Cardiac muscle cell (in vitro differentiated cells and primary cell): ENCODE measurements at regions not wholly inside any gene's neighbourhood (a gene's known extent, or its start where the extent isn't known, plus 50 kb on each side); places are given as distances from the start of the nearest gene placed in this dataset.
A peak's percentile ranks its signal among the peaks of the same experiment; 100 is the strongest.

Source experiments
- DNase-seq, 2 donors: peaks; one replicate each; pipeline versions ENCODE4 v3.0.0 to v3.0.0-alpha.2; 2010 to 2017; ENCODE audit warnings: low read depth in 1 of 2, low spot score in 1 of 2
- H3K27ac ChIP-seq: fragments of 200-600 bp; sonication (generic); 2 replicates; pipeline ENCODE4 v1.5.1; 2016
- H3K27me3 ChIP-seq: fragments of 200-600 bp; sonication (generic); 2 replicates; pipeline ENCODE4 v1.6.0; 2016; ENCODE audit warnings: control low read depth
- H3K36me3 ChIP-seq: fragments of 200-600 bp; sonication (generic); 2 replicates; pipeline ENCODE4 v1.5.1; 2016; ENCODE audit warnings: control low read depth
- H3K4me1 ChIP-seq: fragments of 200-600 bp; sonication (generic); 2 replicates; pipeline ENCODE4 v1.8.1; 2017; ENCODE audit warnings: low read depth, mild to moderate bottlenecking, mixed run types
- H3K4me3 ChIP-seq: fragments of 200-600 bp; sonication (generic); 2 replicates; pipeline ENCODE4 v1.5.1; 2016; ENCODE audit warnings: mild to moderate bottlenecking
- H3K9me3 ChIP-seq: fragments of 200-600 bp; sonication (generic); 2 replicates; pipeline ENCODE4 v1.5.1; 2017; ENCODE audit warnings: low read depth, mild to moderate bottlenecking, control low read depth
- CTCF ChIP-seq: IDR thresholded peaks from 2 replicates; pipeline ENCODE4 v1.5.1; 2012; ENCODE audit warnings: low read depth, mild to moderate bottlenecking, low read length

GRCh38 chr6:23327621-23328020 lies 758.3 kb downstream of the HDGFL1 start:
- TF ChIP-seq CTCF: no peak

GRCh38 chr6:23329086-23329485 lies 759.7 kb downstream of the HDGFL1 start:
- peak in 1 of 2 donors; percentile 4 for DNase-seq
- no peaks in the 10 kb centered on the region for H3K27me3 ChIP-seq
- no peak overlapping the region for H3K4me3 ChIP-seq
- no peaks in the 10 kb centered on the region for H3K4me1 ChIP-seq
- no peaks in the 10 kb centered on the region for H3K36me3 ChIP-seq
- H3K27ac ChIP-seq: no peak overlapping the region
- H3K9me3 ChIP-seq: no peaks in the 10 kb centered on the region
- TF ChIP-seq CTCF: no peak

More at GRCh38 chr6:23327621-23328020, 758.3 kb downstream of the HDGFL1 start:
- DNase-seq: no peak
- H3K36me3 ChIP-seq: no peaks in the 10 kb centered on the region
- no peaks in the 10 kb centered on the region for H3K27me3 ChIP-seq
- H3K9me3 ChIP-seq: no peaks in the 10 kb centered on the region
- H3K4me3 ChIP-seq: no peak overlapping the region
- H3K27ac ChIP-seq: no peak overlapping the region
- H3K4me1 ChIP-seq: no peaks in the 10 kb centered on the region

GRCh38 chr6:23330632-23331031 lies 761.3 kb downstream of the HDGFL1 start:
- TF ChIP-seq CTCF: no peak

GRCh38 chr6:23334360-23334759 lies 765.0 kb downstream of the HDGFL1 start:
- TF ChIP-seq CTCF: no peak
- no peak for DNase-seq
- H3K9me3 ChIP-seq: no peaks in the 10 kb centered on the region
- no peaks in the 10 kb centered on the region for H3K36me3 ChIP-seq
- H3K4me1 ChIP-seq: no peaks in the 10 kb centered on the region
- no peak overlapping the region for H3K4me3 ChIP-seq
- H3K27ac ChIP-seq: no peak overlapping the region
- no peaks in the 10 kb centered on the region for H3K27me3 ChIP-seq

More at GRCh38 chr6:23330632-23331031, 761.3 kb downstream of the HDGFL1 start:
- no peaks in the 10 kb centered on the region for H3K4me1 ChIP-seq
- H3K27me3 ChIP-seq: no peaks in the 10 kb centered on the region
- no peaks in the 10 kb centered on the region for H3K36me3 ChIP-seq
- H3K9me3 ChIP-seq: no peaks in the 10 kb centered on the region
- no peak for DNase-seq
- no peak overlapping the region for H3K27ac ChIP-seq
- no peak overlapping the region for H3K4me3 ChIP-seq

- H3K9me3 ChIP-seq: no peaks in the 10 kb centered on the region
- no peak for TF ChIP-seq CTCF
- no peak overlapping the region for H3K27ac ChIP-seq
- no peaks in the 10 kb centered on the region for H3K36me3 ChIP-seq
- no peaks in the 10 kb centered on the region for H3K4me1 ChIP-seq
- no peak for DNase-seq
- H3K27me3 ChIP-seq: no peaks in the 10 kb centered on the region
- H3K4me3 ChIP-seq: no peak overlapping the region
These were observed 766.5 kb downstream of the HDGFL1 start for GRCh38 chr6:23335894-23336293.

GRCh38 chr6:23339268-23339667 lies 769.9 kb downstream of the HDGFL1 start:
- no peaks in the 10 kb centered on the region for H3K9me3 ChIP-seq
- no peak overlapping the region for H3K27ac ChIP-seq
- H3K4me3 ChIP-seq: no peak overlapping the region
- DNase-seq: no peak
- no peak for TF ChIP-seq CTCF
- peaks cover 4% of the 10 kb centered on the region for H3K4me1 ChIP-seq
- H3K36me3 ChIP-seq: no peaks in the 10 kb centered on the region
- no peaks in the 10 kb centered on the region for H3K27me3 ChIP-seq
